NCI-H82 treated with DMSO at 0.1 percent for 48 hours (cell line): ENCODE measurements at regions not wholly inside any gene's neighbourhood (a gene's known extent, or its start where the extent isn't known, plus 50 kb on each side); places are given as distances from the start of the nearest gene placed in this dataset.

Experiments used
- DNase-seq: peaks from one replicate; lab custom pipeline; 2025; ENCODE audit not compliant: unreplicated experiment; lab: John Stamatoyannopoulos, UW

GRCh38 chr1:222243902-222244301, 304.0 kb downstream of the HHIPL2 start:
- no peak for DNase-seq

DNA sequence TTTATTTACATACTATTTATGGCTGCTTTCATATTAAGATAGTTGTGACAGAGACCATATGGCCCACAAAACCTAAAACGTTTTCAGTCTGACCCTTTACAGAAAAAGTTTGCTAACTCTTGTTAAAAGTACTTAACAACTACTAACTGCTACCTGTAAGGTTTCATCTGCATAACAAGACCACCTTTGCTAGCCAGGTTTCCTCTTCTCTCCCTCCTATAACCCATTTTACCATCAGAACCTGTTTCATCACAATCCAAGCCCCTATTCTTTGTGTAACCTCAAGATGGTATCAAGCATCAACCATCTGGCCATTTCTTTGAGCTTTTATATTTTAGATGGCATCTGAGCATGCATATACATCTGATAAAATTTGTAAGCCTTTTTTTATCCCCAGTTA, 305.4 kb downstream of the HHIPL2 start:
- no peak for DNase-seq

- peak; percentile 38 for DNase-seq
These were observed 306.5 kb downstream of the HHIPL2 start for GRCh38 chr1:222241410-222241809.

- DNase-seq: no peak
These were observed 307.2 kb downstream of the HHIPL2 start for GRCh38 chr1:222240536-222241181.

- no peak for DNase-seq
These were observed 308.8 kb downstream of the HHIPL2 start for GRCh38 chr1:222239130-222239529.

GRCh38 chr1:222234351-222234750, 313.6 kb downstream of the HHIPL2 start:
- DNase-seq: no peak

DNA sequence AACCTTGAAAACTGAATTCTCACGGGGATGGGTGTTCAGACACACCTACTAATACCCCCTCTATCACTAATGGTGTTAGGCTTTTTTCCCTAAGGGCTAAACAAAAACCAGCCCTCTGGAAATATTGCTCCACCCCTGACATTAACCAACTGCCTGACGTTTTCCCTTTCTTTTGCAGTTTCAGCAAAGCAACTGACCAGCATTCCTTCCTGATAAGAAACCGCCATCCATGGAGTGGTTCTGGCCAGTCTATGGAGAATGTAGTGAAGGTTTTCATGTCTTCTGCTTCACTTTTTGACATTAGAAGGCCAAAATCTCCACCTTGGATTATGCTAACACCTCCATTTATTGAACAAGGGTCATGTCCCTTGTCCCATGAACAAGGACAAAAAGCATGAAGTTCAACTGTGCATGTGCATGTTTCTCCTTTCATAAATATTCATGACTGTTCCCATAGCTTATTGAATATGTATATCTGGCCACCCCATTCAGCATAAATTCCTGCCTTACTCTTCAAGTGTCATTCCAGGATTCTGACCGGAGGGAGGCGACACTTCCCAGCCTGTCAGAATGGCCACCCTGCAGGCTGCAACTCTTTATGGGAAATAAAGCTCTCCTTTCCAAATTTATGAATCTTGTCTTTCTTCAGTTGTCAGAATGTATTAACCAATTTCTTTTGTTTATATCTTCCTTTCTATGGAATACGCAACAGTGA, 314.3 kb downstream of the HHIPL2 start:
- no peak for DNase-seq

DNA sequence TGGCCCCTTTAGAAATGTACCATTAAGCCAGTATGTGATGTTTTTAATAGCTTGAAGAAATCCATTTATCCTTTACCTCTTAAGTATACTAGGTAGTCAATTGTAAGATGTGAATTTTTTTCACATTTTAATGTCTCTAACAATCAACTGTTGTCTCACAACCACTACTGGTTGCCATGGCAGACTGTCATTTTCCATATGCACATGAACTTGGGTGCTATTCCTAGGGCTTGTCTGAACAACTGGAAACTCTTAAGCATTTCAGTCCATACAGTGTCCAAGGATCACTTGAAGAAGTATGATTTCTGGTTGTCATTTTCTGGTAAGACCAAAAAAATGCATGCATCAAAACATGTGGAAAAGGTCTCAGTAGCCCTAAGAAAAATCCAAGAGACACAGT, 315.1 kb downstream of the HHIPL2 start:
- no peak for DNase-seq

DNA sequence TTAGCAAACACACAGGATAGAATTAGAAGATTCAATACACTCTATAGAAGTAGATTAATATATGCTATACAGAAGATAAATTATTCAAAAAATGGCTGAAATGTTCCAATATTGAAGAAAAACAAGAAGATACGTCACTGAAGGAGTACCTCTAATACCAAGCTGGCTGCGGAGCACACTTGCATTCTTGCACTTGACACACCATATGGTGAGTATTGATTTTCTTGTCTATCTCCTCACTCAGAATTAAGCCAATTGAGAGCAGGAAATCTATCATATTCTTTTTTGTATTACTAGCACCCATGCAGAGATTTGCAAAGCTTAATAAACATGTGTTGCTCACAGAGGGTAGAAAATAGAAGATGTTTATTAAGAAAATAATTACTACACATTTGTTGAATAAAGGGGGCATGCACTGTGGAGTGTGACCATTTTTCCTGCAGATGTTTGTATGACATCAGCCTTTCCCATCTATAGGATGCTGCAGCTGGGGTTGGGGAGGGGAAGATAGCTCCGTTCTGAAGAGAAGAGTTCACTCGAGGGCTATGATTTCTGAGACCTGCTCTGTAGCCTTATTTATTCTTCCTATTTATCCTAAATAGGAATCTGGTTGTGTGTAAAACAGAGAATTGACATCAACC, 318.1 kb downstream of the HHIPL2 start:
- DNase-seq: peak; percentile 83

DNA sequence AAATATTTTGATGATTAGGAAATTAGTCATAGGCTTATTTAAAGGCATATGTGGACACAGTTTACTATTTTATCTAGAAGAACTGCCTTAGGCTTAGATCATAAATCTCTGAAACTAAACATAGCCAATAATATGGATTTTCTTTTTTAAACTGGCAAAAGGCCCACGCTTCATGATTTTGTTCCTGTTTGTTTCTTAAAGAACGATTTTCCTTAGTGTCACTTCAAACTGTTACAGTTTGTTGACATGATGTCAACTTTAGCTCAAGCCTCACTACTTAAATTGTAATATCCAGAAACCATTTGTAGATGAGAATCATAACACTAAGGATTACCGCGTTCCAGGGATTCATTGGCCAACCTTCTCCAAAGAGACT, 322.6 kb downstream of the HHIPL2 start:
- no peak for DNase-seq

GRCh38 chr1:222224636-222225315, 323.1 kb downstream of the HHIPL2 start:
- no peak for DNase-seq

DNA sequence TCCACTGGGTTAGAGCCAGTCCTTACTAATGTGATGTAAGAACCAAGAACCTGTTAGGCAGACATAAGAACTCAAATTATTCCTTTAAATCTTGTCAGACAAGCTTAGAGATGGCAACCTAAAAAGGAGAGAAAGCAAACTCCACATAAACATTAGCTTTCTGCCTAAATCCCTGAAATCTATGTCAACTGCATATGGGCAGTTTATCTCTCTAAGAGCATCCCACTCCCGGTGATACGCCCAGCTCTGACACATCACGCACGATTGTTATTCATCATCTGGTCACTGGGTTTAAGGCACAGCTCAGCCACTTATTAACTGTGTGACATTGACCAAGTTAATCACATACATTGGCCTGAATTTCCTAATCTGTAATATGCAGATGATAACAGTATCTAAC, 323.7 kb downstream of the HHIPL2 start:
- peak; percentile 38 for DNase-seq

DNA sequence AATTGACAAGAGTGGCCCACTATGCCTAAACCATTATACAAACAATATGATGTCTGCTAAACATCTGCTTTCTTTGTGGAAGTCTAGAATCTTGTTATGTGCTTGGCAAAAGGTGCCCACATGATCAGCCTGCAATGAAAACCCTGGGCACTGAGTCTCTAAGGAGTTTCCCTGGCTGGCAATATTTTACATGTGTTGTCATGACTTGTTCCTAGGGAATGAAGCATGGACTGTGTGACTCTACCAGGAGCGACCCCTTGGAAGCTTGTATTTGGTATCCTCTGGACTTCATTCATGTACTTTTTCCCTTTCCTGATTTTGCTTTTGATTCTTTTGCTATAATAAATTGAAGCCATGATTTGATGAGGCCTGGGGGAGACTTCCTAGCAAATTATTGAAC, 324.9 kb downstream of the HHIPL2 start:
- no peak for DNase-seq

DNA sequence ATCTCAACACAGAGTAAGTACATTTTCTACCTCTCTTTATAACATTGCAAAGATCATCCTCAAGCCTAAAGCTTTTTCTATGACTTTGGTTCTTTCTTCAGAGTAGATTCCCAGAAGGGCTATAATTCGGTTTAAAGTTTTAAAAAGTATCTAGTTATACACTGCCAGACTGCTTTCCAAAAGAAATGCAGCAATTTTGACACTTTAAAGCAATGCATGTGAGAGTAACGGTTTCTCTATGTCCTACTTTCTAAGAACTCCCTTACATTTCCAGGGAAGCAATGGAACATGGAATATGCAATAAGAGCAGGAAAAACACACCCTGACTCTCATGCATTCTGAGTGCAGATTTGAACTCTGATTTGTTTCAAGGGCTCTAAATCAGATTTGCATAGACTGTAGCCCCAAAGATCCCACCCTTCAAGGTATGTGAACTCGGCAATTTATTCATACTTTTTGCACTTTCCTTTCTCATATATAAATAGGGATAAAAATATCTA, 331.6 kb downstream of the HHIPL2 start:
- no peak for DNase-seq

DNA sequence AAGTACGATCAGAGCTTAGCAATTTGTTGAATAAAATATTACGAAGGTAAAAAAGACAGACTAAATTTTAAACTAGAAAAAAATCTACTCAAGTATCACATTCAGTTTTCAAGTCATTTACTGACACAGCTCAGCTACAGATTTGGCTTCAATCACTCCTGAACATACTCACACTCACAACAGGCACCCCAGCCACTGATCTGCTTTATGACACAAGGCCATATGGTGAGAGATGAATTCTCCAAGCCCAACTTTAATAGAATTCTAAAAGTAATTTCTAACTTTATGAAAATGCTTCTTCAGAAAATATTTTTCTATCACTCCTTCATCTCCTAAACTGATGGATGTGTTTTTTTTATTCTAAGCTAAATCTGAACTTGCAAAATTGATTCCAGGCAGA, 337.1 kb downstream of the HHIPL2 start:
- no peak for DNase-seq

DNA sequence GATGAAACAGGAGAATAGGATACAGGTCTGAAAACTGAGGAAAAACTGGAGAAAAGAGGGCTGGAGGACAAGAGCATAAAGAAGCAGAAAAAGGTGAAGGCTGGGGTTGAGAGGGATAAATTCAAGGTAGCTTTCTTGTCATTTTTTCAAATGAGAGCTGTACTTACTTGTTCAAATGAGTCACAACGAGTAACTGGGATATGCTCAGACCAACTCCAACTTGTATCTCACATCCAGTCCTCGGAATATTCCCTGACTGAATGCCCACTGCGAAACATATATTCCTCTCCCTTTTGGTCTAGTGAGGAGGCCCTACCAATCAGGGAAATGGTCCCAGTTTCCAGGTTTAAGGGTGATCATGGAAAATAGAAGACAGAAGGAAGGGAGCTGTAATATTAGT, 343.4 kb downstream of the HHIPL2 start:
- DNase-seq: no peak

DNA sequence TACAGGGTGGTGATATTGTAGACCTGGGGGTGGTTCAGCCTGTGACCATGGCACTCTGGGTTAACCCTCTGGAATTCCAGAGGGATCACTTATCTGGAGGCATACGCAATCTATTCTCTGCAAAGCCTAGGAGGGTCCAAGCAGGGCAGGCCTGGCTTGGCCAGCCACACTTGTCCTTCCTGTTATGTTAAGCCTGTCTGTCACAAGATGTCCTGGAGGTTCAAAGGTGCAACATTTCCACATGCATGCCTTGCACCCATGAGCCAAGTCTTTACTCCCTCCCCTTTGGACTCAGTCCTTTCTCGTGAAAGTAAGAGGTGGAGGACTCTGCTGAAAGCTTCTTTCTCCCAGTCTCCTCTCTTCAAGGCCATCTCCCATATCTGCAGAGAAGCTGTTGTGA, 345.1 kb downstream of the HHIPL2 start:
- DNase-seq: no peak

DNA sequence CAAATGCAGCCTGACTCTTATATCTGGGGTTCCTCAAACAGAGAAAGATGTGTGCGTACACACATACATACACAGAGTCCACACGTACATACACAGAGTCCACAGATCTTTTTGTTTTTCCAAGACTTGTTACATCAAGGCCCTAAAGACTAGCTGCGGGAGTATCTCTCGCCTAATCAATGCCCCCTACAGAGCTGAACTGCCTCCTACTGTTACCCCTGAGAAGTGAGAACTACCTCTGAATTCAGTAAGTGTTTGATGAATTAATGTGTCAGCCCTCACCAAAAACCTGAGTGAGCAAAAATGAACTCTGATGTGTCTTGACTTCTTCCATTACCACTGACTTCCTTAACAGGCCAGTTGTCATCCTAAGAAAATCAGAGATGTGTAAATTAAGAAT, 351.2 kb downstream of the HHIPL2 start:
- DNase-seq: no peak

DNA sequence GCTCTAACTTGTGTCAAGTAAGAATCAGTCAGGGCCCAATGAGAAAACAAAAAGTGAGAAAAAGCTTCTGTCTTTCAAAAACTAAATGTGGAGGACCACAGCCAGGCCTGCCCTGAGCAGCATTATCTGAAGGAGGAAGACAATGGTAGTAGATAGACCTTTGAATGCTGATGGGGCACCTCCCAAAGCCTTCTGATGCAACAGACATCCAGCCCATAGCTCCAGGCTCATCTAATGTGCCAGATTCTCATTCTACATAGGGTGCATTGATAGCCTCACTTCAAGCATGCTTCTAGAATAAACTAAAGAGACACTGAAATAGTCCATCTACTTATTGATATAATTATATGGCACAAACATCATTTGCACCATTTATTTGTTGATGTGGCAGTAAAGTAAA, 351.6 kb downstream of the HHIPL2 start:
- no peak for DNase-seq

- no peak for DNase-seq
These were observed 352.0 kb downstream of the HHIPL2 start for GRCh38 chr1:222195857-222196256.

DNA sequence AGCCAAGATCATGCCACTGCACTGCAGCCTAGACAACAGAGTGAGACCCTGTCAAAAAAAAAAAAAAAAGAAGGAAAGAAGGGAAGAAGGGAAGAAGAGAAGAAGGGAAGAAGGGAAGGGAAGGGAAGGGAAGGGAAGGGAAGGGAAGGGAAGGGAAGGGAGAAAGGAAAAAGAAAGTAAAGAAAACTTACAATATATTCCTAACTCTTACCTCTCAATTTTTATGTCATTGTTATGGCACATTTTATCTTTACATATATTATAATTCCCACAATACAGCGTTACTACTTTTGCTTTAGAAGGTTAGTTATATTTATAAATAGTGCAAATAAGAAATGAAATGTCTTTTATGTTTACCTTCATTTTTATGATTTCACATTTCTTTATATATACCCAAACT, 358.7 kb downstream of the HHIPL2 start:
- no peak for DNase-seq
